Heart left ventricle (tissue), 13 donors: ENCODE measurements at regions not wholly inside any gene's neighbourhood (a gene's known extent, or its start where the extent isn't known, plus 50 kb on each side); places are given as distances from the start of the nearest gene placed in this dataset.

ENCODE experiments used
- CTCF ChIP-seq, 12 donors: fragments of 200-600 bp; sonication (generic) in 4 of 12; IDR thresholded peaks; one replicate each; pipeline versions ENCODE4 v1.5.0 to v1.8.0; 2018 to 2022; ENCODE audit warnings: antibody characterized with exemption in 12 of 12, mild to moderate bottlenecking in 5 of 12
- POLR2A ChIP-seq, 2 donors: fragments of 450-650 bp; IDR thresholded peaks; one replicate each; pipeline ENCODE4 v1.6.1; 2017; ENCODE audit warnings: antibody characterized with exemption in 2 of 2, mild to moderate bottlenecking in 2 of 2, moderate library complexity in 2 of 2
- donor health status: ischemic (EF 13 %, LVEDD 7.1; RV severe dilation, severe dysfunction).
- donor health status: DM: no; HTN: yes; CAD: no.
- donor health status: DM: no; HTN: no; CAD: no.
- donor health status: ischemic (EF 25% LVEDD 6.9; RV normal size, moderate dysfunction).
- donor health status: ischemic (EF 25% LVEDD 5.7; RV mildly dilated, moderate dysfunction).
- donor health status: ischemic (EF 35%, LVEDD 5.7; RV mildly dilated, moderate dysfunction).
- donor health status: nonischemic (EF 11% LVEDD 7.7; RV severe dilation, severe dysfunction).
- donor health status: DM: yes; HTN: yes; CAD: no.
- donor health status: PGD.
- donor health status: ischemic (EF 29% LVEDD 5.4; RV normal size, mild dysfunction).
- donor health status: nonischemic (EF 23%, LVEDD 6.1; RV moderate dilation, normal function).

GRCh38 chr9:79369676-79370075 is 202.1 kb upstream of the TLE4 start:
- TF ChIP-seq CTCF (IDR thresholded peaks at IDR 0.05), result no peak
- TF ChIP-seq POLR2A (IDR thresholded peaks at IDR 0.05), result no peak
